Globus pallidus (tissue), 1 donor: ENCODE measurements at regions not wholly inside any gene's neighbourhood (a gene's known extent, or its start where the extent isn't known, plus 50 kb on each side); places are given as distances from the start of the nearest gene placed in this dataset.
A peak's percentile ranks its signal among the peaks of the same experiment; 100 is the strongest.

ENCODE experiments used
- DNase-seq: peaks from one replicate; pipeline ENCODE4 v3.0.0-alpha.2; 2015; ENCODE audit warnings: low spot score

DNA sequence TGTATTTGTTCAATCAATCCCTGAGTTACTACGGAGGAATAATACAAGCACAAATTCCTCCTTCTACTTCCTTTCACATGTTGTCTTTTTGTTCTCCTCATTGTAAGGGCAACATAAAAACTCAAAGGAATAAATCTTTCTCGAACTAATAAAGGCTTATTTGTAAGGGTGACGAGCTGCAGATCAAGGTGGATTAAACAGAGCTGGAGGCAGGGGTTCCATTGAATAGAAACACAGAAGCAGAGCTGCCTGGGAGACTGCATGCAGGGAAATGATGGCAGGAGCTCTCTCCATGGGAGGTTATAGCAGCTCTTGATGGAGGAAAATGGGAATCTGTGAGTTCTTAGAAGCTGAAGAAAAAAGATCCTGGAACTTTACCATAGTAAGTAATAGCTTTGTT is 160.2 kb downstream of the CYYR1 start:
- no peak for DNase-seq

DNA sequence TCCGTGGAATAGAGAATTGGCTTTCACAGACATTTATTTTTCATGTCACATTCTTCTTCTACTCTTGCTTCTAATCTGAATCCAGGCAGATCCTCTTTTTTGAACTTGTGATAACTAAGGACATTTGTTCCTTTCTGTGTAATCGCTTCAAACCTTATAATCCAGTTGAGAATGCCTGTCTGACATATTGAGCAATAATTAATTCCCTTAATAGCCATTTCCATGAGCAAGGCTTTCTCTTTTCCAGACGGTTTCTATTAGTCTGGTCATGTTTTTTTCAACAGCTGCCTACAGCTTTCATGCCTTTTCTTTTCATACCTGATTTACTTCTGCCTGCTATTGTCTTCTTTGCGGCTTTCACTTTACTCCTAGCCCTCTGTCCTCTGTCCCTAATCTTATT is 163.4 kb downstream of the CYYR1 start:
- DNase-seq = no peak

DNA sequence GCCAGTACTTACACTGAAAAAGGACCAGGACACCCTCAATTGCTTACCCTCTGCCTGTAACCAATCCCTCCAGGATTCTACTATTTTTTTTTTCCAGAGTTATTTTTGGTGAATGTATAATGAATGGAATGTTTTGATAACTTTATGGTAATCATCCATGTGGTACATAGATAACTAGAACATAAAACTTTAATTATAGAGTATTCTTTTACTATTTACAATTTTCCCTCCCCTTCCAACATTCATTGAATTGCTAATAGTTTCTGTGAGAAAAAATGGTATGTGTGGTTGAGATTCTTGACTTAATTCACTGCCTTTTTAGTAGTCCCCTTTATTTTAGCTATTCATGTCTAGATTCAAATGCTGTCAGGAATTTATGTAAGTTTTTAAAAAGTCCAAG is 164.6 kb downstream of the CYYR1 start:
- DNase-seq = no peak

DNA sequence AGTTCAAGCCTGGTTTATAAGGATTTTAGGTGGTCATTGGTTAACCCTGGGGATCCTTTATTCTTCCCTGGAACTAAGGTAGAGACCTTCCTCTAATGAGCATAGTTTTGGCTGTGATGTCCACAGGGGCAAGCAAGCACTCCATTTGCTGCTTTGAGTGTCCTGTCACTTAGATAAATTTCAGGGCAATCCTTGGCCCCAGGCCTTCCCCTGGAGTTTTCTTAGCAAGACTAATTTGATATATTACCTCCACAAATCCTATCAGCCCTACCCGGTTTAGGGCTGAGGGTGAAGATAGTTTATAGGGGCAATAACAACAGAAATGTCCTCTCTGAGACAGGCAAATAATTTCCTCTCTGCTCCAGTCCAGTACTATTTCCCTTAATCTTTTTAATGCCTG is 166.6 kb downstream of the CYYR1 start:
- no peak for DNase-seq

DNA sequence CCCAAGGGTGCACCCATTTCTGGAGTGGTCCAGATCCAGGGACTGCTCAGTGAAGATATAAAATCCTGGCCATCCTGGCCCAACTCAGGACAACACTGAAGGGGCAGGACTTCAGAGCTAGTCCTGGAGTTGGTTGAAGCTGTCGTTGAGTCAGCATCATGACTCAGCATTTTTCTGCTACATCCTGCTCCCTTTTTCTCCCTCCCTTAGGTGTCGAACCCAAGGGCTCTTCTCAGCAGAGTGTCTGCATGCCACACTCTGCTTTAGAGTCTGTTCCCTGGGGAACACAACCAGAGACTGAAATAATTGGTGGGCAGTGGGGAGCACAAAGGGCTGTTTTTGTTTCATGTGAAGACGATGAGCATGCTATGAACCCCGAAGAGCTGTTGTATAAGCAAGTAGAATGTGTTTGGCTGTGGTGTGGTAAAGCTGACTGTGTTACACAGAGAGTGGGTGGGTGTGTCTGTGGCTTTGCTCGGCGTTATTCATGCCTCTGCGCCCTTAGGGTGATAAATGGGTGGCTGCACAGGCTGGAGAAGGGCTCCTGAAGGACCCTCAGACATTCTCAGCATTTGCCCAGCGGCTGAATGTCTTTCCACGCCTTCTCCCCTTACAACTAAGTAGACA is 167.2 kb downstream of the CYYR1 start:
- peak; percentile 13 for DNase-seq

DNA sequence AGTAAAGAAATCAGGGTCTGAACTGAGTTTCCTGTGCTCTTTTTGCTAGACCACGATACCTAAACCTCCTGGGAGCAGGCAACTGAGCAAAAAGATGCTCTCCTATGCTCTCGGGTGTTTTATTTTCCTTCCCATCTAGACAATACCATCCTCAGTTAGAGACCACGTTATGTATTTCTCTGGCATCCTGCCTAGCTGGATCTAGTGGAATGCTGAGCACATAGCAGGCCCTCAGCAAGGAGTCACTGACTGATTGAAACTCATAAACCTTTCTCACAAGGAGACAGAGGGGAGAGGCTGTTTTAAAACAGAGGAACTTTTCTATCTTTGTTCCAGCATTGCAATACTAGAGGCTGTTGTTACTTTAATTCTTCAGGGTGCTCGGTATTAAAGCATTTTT is 168.0 kb downstream of the CYYR1 start:
- no peak for DNase-seq

DNA sequence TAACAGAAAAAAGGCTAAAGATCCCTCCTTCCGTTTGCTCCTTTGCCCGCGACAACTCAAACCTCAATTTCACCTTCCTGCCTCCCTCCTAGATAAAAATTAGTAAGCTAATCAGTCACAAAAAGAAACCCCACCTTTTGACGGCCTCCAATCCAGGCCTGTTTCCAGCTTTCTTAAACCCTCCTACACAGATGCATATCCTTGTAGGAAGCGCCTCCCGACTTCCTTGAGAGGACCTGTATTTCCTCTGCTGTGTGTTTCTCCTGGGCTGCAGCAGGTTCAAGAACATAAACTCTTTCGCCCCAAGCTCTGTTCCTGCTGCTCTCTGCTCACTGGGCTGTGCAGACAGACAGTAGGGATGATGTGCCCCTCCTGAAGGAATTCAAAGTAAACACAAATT is 168.8 kb downstream of the CYYR1 start:
- DNase-seq = no peak

DNA sequence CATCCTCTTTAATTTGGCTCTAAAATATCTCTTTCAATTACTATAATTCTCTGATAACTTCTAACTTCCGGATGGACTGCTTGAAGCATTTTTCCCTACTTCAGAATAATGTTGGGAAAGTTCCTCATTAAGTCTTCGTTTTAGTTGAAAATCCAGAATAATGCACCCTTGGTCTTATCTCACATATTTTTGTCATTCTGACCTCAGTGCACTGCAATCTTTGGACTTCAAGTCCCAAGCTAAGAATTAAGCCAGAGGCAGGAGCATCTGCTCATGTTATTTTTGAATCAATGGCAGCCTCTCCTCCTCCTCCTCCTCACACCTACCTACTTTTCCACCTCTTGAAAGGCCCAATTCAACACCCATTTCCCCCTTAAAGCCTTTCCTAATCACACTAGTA is 169.8 kb downstream of the CYYR1 start:
- no peak for DNase-seq

DNA sequence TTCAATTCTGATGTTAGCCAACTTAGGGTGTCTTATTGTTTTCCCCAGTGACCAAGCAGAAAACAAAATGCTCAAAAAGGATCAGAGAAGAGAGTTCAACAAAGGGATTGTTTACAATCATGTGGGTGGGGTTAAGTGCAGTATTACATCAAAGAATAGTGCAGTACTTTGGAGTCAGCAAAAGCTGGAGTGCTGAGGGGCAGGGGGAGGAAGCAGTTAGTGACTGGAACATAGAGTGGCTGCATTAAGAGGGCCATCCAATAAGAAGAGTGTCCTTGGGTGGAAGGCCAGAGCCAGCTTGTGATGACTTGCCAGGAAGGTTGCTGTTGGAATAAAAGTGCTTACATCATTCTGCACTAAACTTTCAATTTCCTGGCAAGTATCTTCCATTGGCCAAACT is 175.5 kb downstream of the CYYR1 start:
- DNase-seq = no peak

DNA sequence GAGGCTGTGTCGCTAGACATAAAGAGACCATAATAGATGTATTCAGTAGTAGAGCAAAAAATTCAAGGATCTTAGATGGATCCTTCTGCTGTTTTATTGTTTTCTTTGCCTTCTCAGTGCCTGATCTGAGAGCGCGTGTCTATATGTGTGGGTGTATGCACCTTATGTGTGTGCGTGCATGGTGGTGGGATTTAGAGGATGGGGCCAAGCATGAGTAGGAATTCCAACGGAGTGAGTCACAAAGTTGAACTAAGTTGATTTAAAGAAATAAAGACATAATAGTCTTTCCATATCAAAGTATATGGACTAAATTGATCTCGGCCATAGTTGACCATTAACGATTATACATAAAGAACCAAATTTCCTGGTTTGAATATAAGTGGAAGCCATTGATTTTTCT is 178.7 kb downstream of the CYYR1 start:
- DNase-seq = no peak

DNA sequence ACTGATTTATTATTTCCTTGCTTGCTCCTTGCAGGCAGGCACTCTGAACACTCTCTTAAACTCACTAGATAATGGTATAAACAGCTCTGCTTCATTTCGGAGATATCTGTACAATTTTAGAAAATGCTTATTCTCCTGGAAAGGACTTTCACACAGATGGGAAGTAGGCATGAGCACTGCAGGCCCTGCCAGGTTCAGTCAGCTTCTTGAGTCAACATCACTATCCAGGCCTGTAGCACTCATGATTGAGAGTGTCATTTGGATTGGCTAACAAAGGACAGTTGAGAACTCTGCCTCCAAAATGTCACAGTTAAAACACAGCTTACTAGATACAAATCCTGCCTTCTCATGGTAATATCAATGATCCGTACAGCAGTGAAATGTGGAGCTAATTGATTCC is 181.9 kb downstream of the CYYR1 start:
- no peak for DNase-seq

DNA sequence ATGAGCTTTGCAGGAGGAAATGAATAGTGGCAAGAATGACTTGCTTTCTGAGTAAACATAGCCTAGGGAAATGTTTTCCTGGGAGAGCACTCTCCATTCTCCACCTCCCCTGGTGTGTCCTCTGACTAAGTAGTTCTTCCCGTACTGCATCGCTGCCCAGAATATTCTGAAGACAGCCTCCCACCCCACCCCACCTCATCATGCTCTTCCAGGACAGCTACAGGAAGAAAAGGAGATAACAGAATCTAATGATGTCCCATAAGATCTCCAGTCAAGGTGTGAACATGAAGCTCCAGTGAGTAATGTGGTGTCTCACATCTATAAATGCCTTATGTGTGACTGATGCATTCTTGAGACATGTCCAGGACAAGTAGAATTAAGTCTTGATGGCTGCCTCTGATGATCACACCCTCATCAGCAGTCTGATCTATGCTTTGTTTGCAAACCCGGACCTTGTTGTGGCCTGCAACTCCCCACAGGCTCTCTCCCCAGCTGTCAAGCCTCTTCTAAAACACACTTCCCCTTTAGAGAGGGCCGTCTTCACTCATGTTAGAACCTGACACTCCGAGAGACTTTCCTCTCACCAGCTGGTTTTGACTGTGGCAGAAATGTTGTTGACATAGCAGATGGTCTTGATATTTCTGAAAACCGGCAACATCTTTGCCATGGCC is 183.0 kb downstream of the CYYR1 start:
- no peak for DNase-seq

DNA sequence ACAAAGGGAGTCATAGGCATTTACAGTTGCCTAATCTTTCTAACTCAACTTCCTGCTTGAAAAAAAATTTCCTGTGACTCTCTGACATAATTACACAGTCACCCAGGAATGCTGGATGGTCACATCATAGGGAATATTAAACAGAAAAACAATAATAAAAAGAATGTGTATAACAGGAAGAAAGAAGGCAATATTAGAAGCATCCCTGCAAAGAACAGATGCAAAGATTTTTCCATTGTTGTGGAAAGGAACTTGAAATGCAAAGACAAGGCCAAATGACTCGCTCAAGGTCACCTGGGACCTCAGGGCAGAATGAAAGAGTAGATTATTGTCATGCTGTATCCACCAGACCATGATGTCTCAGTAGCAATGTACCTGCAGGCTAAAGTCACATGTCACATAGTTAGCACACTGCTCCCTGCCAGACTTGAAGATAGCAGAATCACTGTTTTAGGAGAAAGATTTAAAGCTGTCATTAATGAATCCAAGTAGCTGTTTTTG is 184.3 kb downstream of the CYYR1 start:
- no peak for DNase-seq

DNA sequence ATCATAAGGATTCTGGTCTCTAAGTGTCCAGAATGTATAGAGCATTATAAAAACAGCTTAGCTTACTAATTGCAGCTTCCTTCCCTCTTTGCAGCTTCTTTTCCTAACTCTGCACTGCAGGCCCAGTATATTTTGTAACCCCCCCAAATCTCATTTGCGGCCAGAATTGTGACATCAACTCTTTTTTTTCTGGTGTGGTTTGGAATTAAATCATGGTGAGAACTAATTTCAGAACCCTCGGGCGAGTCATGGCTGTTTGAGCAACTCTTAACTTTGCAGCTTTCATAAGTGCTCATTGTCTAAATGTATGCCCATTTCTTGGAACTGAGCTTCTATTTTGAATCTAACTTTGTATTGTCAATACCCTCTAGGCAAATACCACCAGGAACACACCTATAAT is 187.4 kb downstream of the CYYR1 start:
- no peak for DNase-seq

DNA sequence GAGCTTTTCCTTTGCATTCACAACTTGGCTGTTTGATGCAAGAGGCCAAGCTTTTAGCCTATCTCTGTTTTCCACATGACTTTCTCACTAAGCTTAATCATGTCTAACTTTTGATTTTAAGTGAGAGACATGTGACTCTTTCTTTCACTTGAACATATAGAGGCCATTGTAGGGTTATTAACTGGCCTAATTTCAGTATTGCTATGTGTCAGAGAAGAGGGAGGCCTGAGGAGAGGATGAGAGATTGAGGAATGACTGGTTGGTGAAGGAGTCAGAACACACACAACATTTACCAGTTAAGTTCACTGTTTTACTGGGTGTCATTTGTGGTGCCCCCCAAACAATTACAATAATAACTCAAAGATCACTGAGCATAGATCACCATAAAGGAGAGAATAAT is 193.5 kb downstream of the CYYR1 start:
- DNase-seq = no peak

DNA sequence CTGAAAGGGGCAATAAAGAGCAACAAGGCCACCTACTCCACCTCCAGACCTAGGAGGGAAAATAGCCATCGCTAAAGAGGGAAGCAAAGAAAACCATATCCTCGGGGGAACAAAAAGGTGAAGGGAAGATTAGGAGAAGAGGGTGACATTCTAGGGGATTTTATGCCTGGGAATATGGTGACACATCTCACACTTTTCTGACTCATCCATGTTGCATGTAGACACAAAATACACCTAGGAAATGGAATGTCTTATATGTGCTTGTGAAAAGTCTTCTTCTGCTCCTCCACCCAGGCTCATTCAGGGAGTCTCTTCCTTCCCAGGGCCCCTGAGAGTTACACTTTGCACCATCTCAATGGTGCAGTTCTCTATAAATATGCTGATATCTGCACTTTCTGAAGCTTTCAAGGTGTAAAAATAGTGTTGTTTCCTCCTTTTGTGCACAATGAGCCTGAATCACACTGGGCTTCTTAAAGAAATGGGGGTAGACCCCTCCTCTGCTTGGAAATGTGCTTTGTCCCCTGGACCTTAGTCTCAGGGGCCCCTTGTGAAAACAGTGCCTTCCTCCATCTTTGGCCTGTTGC is 195.9 kb downstream of the CYYR1 start:
- DNase-seq = no peak

DNA sequence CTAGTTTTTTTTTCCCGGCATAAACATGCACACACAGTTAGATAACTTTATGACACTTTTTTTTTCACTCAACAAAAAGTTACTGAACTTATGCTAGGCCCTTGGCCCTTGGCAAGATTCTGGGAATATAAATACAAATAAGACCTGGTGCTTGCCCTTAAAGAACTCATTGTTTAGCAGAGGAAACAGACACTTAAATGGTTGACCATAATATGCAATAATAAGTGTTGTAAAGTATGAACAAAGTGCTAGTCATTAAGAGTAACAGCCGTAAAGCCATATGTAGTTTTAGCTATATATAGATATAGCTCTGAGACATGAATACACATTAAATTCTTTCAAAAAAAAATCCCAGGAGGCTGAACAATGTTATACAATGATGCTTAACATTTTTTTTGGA is 198.3 kb downstream of the CYYR1 start:
- DNase-seq = no peak

DNA sequence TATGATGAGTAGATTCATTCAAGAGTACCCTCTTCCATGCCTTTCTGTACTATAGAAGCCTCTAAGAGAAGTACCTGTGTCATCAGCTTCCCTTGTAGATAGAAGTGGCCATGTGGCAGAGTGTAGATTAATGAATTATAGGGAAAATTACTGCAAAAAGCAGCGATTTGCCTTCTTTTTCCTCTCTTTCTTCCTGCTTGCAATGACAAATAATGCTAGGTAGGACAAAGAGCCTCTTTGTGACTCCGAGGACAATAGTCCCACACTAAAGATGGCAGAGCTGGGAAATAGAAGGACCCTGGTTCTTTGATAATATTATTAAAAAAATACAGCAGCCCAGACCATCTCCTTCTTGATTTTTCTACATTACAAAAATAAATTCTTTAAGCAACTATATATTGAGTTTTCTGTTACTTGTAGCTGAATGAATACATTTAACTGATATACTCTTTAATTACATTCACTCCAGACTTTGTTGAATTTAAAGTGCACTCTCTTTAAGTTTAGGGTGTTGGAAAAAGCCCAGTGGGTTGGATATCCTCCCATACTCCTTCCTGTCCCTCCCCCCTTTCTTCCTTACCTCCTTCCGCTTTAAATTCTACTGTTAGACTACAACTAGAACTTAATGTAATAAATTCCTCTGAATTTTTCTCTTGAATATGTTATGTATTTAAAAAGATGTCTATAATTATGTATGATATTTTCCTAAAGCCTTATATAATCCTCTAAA is 198.2 kb upstream of the APP start:
- peak; percentile 52 for DNase-seq

DNA sequence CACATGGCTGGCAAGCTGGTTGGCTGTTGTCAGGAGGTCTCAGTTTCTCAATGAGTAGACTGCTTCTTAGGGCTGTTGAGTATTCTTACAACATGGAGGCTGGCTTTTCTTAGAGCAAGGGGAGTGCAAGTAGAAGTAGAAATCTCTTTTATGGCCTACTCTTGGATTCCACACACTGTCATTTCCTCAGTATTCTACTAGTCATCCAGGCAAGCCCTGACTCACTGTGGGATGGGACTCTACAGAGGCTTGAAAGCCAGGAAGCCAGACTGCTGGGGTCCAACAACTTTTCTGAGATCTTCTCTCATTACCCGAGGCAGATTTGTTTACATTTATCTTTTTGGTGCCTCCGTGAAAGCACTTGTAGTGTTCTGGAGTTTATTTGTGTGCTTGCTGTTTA is 196.2 kb upstream of the APP start:
- DNase-seq = no peak

DNA sequence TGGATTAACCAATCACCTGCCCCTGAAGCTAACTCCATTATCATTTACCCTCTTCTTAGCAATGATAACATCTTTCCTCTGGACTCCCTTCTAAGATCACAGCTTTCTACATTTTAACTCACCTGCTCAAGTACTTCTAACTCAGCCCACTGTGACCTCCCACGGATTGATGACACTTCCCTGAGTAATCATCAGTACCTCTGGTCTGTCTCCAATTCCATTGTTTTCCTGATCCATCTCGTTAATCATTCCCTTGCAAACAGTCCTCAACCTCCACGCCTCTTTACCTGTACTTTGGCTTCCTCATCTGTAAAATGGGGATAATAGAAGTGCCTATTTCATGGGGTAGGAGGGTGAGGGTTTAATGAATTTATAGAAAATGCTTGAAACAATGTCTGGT is 195.3 kb upstream of the APP start:
- no peak for DNase-seq

DNA sequence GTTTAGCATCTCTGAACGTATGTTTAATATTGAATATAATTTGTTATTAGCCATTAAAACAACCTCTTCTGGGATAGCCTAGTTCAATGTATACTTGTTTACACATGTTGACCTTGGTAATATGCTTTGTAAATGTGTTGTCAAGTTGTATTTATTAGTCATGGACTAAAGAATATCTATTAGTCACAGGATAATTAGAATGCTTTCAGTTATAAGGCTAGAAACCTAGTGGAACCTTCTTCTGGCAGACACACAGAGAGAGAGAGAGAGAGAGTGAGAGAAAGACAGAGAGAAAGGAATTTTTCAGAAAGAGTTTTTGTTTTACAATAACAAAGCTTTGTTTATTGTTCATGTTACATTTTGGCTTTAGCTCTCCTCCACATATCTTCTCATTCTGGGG is 181.1 kb upstream of the APP start:
- no peak for DNase-seq

DNA sequence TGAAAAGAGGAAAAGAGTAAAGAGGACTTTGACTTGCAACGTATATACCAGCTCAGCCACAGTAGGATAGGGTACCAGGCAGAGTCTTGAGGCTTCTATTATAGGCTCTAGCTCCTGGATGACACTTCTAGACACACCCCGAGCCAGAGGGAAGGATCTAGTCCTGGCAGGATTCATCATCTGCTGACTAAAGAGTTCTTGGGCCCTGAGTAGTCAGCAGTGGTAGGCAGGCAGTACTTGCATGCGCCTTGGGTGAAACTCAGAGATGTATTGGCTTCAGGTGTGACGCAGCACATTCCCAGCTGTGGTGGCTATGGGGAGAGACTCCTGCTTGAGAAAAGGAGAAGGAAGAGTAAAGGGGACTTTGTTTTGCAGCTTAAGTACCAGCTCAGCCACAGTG is 162.3 kb upstream of the APP start:
- DNase-seq = no peak
